ENCODE measurements at regions not wholly inside any gene's neighbourhood (a gene's known extent, or its start where the extent isn't known, plus 50 kb on each side); places are given as distances from the start of the nearest gene placed in this dataset.

DNA sequence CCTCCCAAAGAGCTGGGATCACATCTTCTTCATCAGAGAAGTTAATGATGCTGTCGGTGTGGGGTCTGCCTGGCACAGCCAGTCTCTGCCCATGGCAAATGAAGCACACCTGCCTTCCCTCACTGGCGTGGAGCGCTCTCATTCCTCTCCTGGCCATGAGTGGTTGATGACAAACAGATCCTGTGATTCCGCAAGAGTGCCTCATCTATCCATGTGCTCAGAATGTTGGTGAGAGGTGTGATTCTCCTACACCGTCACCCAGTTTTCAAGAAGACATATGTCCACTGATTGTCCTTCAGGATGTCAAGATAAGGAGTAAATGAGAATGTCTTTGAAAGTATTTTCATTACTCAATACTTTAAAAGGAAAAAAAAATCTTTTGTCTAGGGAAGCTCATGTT, 97.5 kb upstream of the GGTLC1 start:
- H3K36me3 Mint-ChIP-seq, result no peaks in the 10 kb centered on the region
- peaks cover 0 to 4% of the 10 kb centered on the region in 2 donors for H3K27me3 Mint-ChIP-seq (ENCODE audit: low read depth in 2 of 2)
- H3K4me1 Mint-ChIP-seq, result peaks cover 0 to 9% of the 10 kb centered on the region in 2 donors
- H3K4me3 Mint-ChIP-seq, result no peak overlapping the region
- H3K27ac Mint-ChIP-seq, result no peak overlapping the region
- WGBS (ENCODE audit: insufficient coverage), result 98% methylated on average over 5 of the region's 5 CpGs
- Histone ChIP-seq H3K36me3 (ENCODE audit: control insufficient read depth, insufficient read depth, low read length) (no peaks in the 10 kb centered on the region), H3K4me3 (ENCODE audit: low read length) (no peak overlapping the region), H3K9me3 (ENCODE audit: control insufficient read depth, insufficient read depth, low read length) (no peaks in the 10 kb centered on the region), H3K27ac (ENCODE audit: low read length) (no peak overlapping the region), H3K4me1 (ENCODE audit: control insufficient read depth, insufficient read depth, low read length) (no peaks in the 10 kb centered on the region), H3K27me3 (ENCODE audit: control insufficient read depth, insufficient read depth, low read length) (no peaks in the 10 kb centered on the region)
- intact Hi-C loops (cut with micrococcal nuclease), result no loop called here
- H3K9me3 Mint-ChIP-seq, result no peaks in the 10 kb centered on the region
- no peak for ATAC-seq
- DNase-seq, result no peak
- TF ChIP-seq, protein P1, sequence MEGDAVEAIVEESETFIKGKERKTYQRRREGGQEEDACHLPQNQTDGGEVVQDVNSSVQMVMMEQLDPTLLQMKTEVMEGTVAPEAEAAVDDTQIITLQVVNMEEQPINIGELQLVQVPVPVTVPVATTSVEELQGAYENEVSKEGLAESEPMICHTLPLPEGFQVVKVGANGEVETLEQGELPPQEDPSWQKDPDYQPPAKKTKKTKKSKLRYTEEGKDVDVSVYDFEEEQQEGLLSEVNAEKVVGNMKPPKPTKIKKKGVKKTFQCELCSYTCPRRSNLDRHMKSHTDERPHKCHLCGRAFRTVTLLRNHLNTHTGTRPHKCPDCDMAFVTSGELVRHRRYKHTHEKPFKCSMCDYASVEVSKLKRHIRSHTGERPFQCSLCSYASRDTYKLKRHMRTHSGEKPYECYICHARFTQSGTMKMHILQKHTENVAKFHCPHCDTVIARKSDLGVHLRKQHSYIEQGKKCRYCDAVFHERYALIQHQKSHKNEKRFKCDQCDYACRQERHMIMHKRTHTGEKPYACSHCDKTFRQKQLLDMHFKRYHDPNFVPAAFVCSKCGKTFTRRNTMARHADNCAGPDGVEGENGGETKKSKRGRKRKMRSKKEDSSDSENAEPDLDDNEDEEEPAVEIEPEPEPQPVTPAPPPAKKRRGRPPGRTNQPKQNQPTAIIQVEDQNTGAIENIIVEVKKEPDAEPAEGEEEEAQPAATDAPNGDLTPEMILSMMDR (IDR thresholded peaks at IDR 0.05), result no peak

GRCh38 chr20:24084281-24084680, 95.7 kb upstream of the GGTLC1 start:
- no peaks in the 10 kb centered on the region for H3K4me1 ChIP-seq (ENCODE audit: control insufficient read depth, insufficient read depth, low read length)
- H3K27me3 Mint-ChIP-seq (ENCODE audit: low read depth in 2 of 2), result peaks cover 0 to 4% of the 10 kb centered on the region in 2 donors
- no peak overlapping the region for H3K27ac ChIP-seq (ENCODE audit: low read length)
- no peaks in the 10 kb centered on the region for H3K9me3 ChIP-seq (ENCODE audit: control insufficient read depth, insufficient read depth, low read length)
- no peak overlapping the region for H3K4me3 ChIP-seq (ENCODE audit: low read length)
- WGBS (ENCODE audit: insufficient coverage), result 74% methylated on average over 3 of the region's 3 CpGs
- no peaks in the 10 kb centered on the region for H3K36me3 Mint-ChIP-seq
- no peaks in the 10 kb centered on the region for H3K9me3 Mint-ChIP-seq
- H3K4me1 Mint-ChIP-seq, result peaks cover 0 to 6% of the 10 kb centered on the region in 2 donors
- H3K36me3 ChIP-seq (ENCODE audit: control insufficient read depth, insufficient read depth, low read length), result no peaks in the 10 kb centered on the region
- H3K27me3 ChIP-seq (ENCODE audit: control insufficient read depth, insufficient read depth, low read length), result no peaks in the 10 kb centered on the region
- intact Hi-C loops (cut with micrococcal nuclease), result no loop called here
- no peak overlapping the region for H3K27ac Mint-ChIP-seq
- TF ChIP-seq, protein P1 (IDR thresholded peaks at IDR 0.05), result no peak
- H3K4me3 Mint-ChIP-seq, result no peak overlapping the region
- DNase-seq, result no peak
- ATAC-seq, result no peak

- H3K4me1 Mint-ChIP-seq, result peaks cover 0 to 6% of the 10 kb centered on the region in 2 donors
- TF ChIP-seq, protein P1 (IDR thresholded peaks at IDR 0.05), result no peak
- Histone ChIP-seq H3K36me3 (ENCODE audit: control insufficient read depth, insufficient read depth, low read length) (no peaks in the 10 kb centered on the region), H3K27me3 (ENCODE audit: control insufficient read depth, insufficient read depth, low read length) (no peaks in the 10 kb centered on the region), H3K4me3 (ENCODE audit: low read length) (no peak overlapping the region), H3K4me1 (ENCODE audit: control insufficient read depth, insufficient read depth, low read length) (no peaks in the 10 kb centered on the region), H3K9me3 (ENCODE audit: control insufficient read depth, insufficient read depth, low read length) (no peaks in the 10 kb centered on the region), H3K27ac (ENCODE audit: low read length) (no peak overlapping the region)
- H3K4me3 Mint-ChIP-seq, result no peak overlapping the region
- no peaks in the 10 kb centered on the region for H3K27me3 Mint-ChIP-seq (ENCODE audit: low read depth in 2 of 2)
- no peaks in the 10 kb centered on the region for H3K9me3 Mint-ChIP-seq
- DNase-seq (no peak), ATAC-seq (no peak)
- no peaks in the 10 kb centered on the region for H3K36me3 Mint-ChIP-seq
- WGBS (ENCODE audit: insufficient coverage), result 95% methylated on average over 6 of the region's 6 CpGs
- no peak overlapping the region for H3K27ac Mint-ChIP-seq
- intact Hi-C loops (cut with micrococcal nuclease), result no loop called here
These were observed 92.5 kb upstream of the GGTLC1 start for GRCh38 chr20:24081077-24081476.

DNA sequence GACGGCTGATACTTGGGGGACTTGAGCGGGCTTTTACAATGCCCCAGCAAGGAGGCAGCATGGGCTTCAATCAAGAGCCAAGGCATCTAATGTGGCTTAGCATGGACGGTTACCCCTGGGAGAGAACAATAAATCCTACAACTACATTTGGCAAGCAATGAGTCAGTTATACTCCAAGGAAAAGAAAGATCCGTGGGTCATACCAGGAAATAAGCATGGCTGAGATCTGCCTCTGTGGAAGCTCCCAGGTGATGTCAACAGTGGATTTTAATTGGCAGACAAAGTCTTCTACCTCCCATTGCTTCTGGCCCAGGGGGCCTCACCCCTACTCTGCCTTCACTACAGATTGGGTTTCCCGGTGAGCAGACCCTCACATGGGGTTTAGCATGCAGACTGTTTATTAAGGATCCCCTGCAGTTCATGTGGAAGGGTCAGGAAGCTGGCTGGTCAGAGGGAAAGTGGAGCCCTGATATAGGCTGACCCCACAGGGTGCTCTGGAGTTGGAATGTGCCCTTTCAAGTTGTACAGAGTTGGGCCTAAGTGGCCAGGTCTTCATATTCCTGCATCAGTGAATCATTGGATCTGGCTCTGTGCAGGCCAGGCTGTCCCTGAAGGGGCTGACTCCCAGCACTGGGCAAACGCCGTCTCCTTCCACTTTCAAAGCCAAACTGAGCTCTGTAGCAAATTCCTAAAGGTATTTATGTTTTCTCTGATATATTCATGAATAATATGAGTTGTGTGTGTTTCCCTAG, 91.3 kb upstream of the GGTLC1 start:
- no peak for ATAC-seq
- no peaks in the 10 kb centered on the region for H3K27me3 ChIP-seq (ENCODE audit: control insufficient read depth, insufficient read depth, low read length)
- Mint-ChIP-seq H3K36me3 (no peaks in the 10 kb centered on the region), H3K9me3 (no peaks in the 10 kb centered on the region), H3K27me3 (ENCODE audit: low read depth in 2 of 2) (no peaks in the 10 kb centered on the region), H3K4me3 (no peak overlapping the region), H3K4me1 (peaks cover 0 to 6% of the 10 kb centered on the region in 2 donors), H3K27ac (no peak overlapping the region)
- H3K36me3 ChIP-seq (ENCODE audit: control insufficient read depth, insufficient read depth, low read length), result no peaks in the 10 kb centered on the region
- H3K4me1 ChIP-seq (ENCODE audit: control insufficient read depth, insufficient read depth, low read length), result no peaks in the 10 kb centered on the region
- TF ChIP-seq, protein P1 (IDR thresholded peaks at IDR 0.05), result no peak
- no peak overlapping the region for H3K4me3 ChIP-seq (ENCODE audit: low read length)
- H3K9me3 ChIP-seq (ENCODE audit: control insufficient read depth, insufficient read depth, low read length), result no peaks in the 10 kb centered on the region
- H3K27ac ChIP-seq (ENCODE audit: low read length), result no peak overlapping the region
- intact Hi-C loops (cut with micrococcal nuclease), result no loop called here
- WGBS (ENCODE audit: insufficient coverage), result 93% methylated on average over 7 of the region's 7 CpGs
- DNase-seq, result no peak
